SK-N-SH treated with all-trans-retinoic acid at 6 μM for 48 hours (cell line): ENCODE measurements at regions not wholly inside any gene's neighbourhood (a gene's known extent, or its start where the extent isn't known, plus 50 kb on each side); places are given as distances from the start of the nearest gene placed in this dataset.

ENCODE experiments used
- ATAC-seq: fragments of 200-7000 bp; cut with Tn5 transposase; 3 replicates; pipeline ENCODE4 v1.9.1; 2020; ENCODE audit warnings: mild to moderate bottlenecking, moderate library complexity
- BACH2 ChIP-seq: fragments of 250-450 bp; sonication (Bioruptor Pico); IDR thresholded peaks from 2 replicates; pipeline ENCODE4 v1.9.0; 2021; ENCODE audit warnings: mild to moderate bottlenecking, borderline replicate concordance
- CREB5 ChIP-seq: fragments of 250-450 bp; sonication (Bioruptor Pico); IDR thresholded peaks from 2 replicates; pipeline ENCODE4 v1.5.1; 2020; ENCODE audit warnings: low read depth, mild to moderate bottlenecking, moderate library complexity
- CSDC2 ChIP-seq: fragments of 250-450 bp; sonication (Bioruptor Pico); IDR thresholded peaks from 2 replicates; pipeline ENCODE4 v1.5.0; 2020; ENCODE audit warnings: mild to moderate bottlenecking, moderate library complexity
- CSRNP3 ChIP-seq: fragments of 250-450 bp; sonication (Bioruptor Pico); IDR thresholded peaks from 2 replicates; pipeline ENCODE4 v1.5.1; 2021; ENCODE audit warnings: mild to moderate bottlenecking, moderate library complexity
- ESRRG ChIP-seq: fragments of 250-450 bp; sonication (Bioruptor Pico); IDR thresholded peaks from 2 replicates; pipeline ENCODE4 v1.6.1; 2021; ENCODE audit warnings: mild to moderate bottlenecking
- GLIS3 ChIP-seq: fragments of 250-450 bp; sonication (Bioruptor Pico); IDR thresholded peaks from 2 replicates; pipeline ENCODE4 v1.5.0; 2020; ENCODE audit warnings: mild to moderate bottlenecking, moderate library complexity
- ISL1 ChIP-seq: fragments of 250-450 bp; sonication (Bioruptor Pico); IDR thresholded peaks from 2 replicates; pipeline ENCODE4 v2.1.2; 2022; ENCODE audit warnings: mild to moderate bottlenecking, moderate library complexity
- OSR1 ChIP-seq: fragments of 250-450 bp; sonication (Bioruptor Pico); IDR thresholded peaks from 2 replicates; pipeline ENCODE4 v1.8.0; 2022; ENCODE audit warnings: moderate library complexity, mild to moderate bottlenecking, inconsistent platforms
- RARB ChIP-seq: fragments of 250-450 bp; sonication (Bioruptor Pico); IDR thresholded peaks from 2 replicates; pipeline ENCODE4 v1.8.0; 2021; ENCODE audit warnings: mild to moderate bottlenecking, moderate library complexity
- SNAI2 ChIP-seq: fragments of 250-450 bp; sonication (Bioruptor Pico); IDR thresholded peaks from 2 replicates; pipeline ENCODE4 v1.5.0; 2020; ENCODE audit warnings: mild to moderate bottlenecking, moderate library complexity
- TCF4 ChIP-seq: fragments of 250-450 bp; sonication (Bioruptor Pico); IDR thresholded peaks from 2 replicates; pipeline ENCODE4 v1.8.0; 2021; ENCODE audit warnings: mild to moderate bottlenecking, moderate library complexity, borderline replicate concordance
- TOX ChIP-seq: fragments of 250-450 bp; sonication (Bioruptor Pico); IDR thresholded peaks from 2 replicates; pipeline ENCODE4 v1.8.0; 2021; ENCODE audit warnings: mild to moderate bottlenecking, moderate library complexity, borderline replicate concordance
- TSHZ2 ChIP-seq: fragments of 250-450 bp; sonication (Bioruptor Pico); IDR thresholded peaks from 2 replicates; pipeline ENCODE4 v1.5.0; 2020; ENCODE audit warnings: mild to moderate bottlenecking, moderate library complexity
- ZC3H10 ChIP-seq: fragments of 250-450 bp; sonication (Bioruptor Pico); IDR thresholded peaks from 2 replicates; pipeline ENCODE4 v1.5.1; 2021; ENCODE audit warnings: mild to moderate bottlenecking, moderate library complexity
- ZFP3 ChIP-seq: fragments of 250-450 bp; sonication (Bioruptor Pico); IDR thresholded peaks from 2 replicates; pipeline ENCODE4 v1.5.0; 2020; ENCODE audit warnings: mild to moderate bottlenecking, moderate library complexity
- ZFP30 ChIP-seq: fragments of 450-650 bp; formaldehyde crosslinking; IDR thresholded peaks from 2 replicates; pipeline ENCODE4 v1.5.0; 2022; ENCODE audit warnings: mild to moderate bottlenecking, moderate library complexity
- ZNF565 ChIP-seq: fragments of 450-650 bp; formaldehyde crosslinking; conservative IDR thresholded peaks from 2 replicates; pipeline ENCODE4 v1.5.0; 2020; ENCODE audit warnings: low read depth, mild to moderate bottlenecking, moderate library complexity
- ZNF70 ChIP-seq: fragments of 450-650 bp; formaldehyde crosslinking; IDR thresholded peaks from 2 replicates; pipeline ENCODE4 v1.5.0; 2020; ENCODE audit warnings: mild to moderate bottlenecking, moderate library complexity
- ZNF8 ChIP-seq: fragments of 450-650 bp; formaldehyde crosslinking; IDR thresholded peaks from 2 replicates; pipeline ENCODE4 v1.5.0; 2020; ENCODE audit warnings: mild to moderate bottlenecking, moderate library complexity

GRCh38 chr15:31847961-31848360, 182.4 kb upstream of the CHRNA7 start:
- TF ChIP-seq ISL1 (CRISPR knock-in tag) = no peak
- ATAC-seq = no peak

GRCh38 chr15:31848621-31849020, 181.7 kb upstream of the CHRNA7 start:
- ATAC-seq = no peak
- TF ChIP-seq CREB5 (CRISPR knock-in tag) (no peak), SNAI2 (no peak), ZFP3 (CRISPR knock-in tag) (no peak), TSHZ2 (CRISPR knock-in tag) (no peak), CSDC2 (CRISPR knock-in tag) (no peak), OSR1 (CRISPR knock-in tag) (no peak), ZC3H10 (CRISPR knock-in tag) (no peak), RARB (no peak), ZFP30 (CRISPR knock-in tag) (no peak), TCF4 (no peak), ISL1 (CRISPR knock-in tag) (no peak), GLIS3 (no peak)
- TF ChIP-seq, all 23 proteins: peak for 0

- TF ChIP-seq ZFP30 (CRISPR knock-in tag) = no peak
- no peak for TF ChIP-seq SNAI2
- TF ChIP-seq CREB5 (CRISPR knock-in tag) = no peak
- TF ChIP-seq GLIS3 = no peak
- TF ChIP-seq CSDC2 (CRISPR knock-in tag) = no peak
- no peak for TF ChIP-seq ZNF70
- TF ChIP-seq ISL1 (CRISPR knock-in tag) = no peak
- no peak for TF ChIP-seq ZFP3 (CRISPR knock-in tag)
- no peak for TF ChIP-seq TOX
- TF ChIP-seq TSHZ2 (CRISPR knock-in tag) = no peak
- TF ChIP-seq, all 23 proteins: peak for 0
- no peak for ATAC-seq
These were observed 177.1 kb upstream of the CHRNA7 start for GRCh38 chr15:31852933-31853799.

GRCh38 chr15:31856581-31856980, 173.7 kb upstream of the CHRNA7 start:
- TF ChIP-seq TOX (no peak), ISL1 (CRISPR knock-in tag) (no peak), ZC3H10 (CRISPR knock-in tag) (no peak), ESRRG (CRISPR knock-in tag) (no peak), GLIS3 (no peak), ZFP30 (CRISPR knock-in tag) (no peak), TCF4 (no peak), SNAI2 (no peak), BACH2 (CRISPR knock-in tag) (no peak)
- ATAC-seq = no peak

GRCh38 chr15:31857194-31857593, 173.1 kb upstream of the CHRNA7 start:
- no peak for ATAC-seq
- TF ChIP-seq CREB5 (CRISPR knock-in tag) (no peak), TSHZ2 (CRISPR knock-in tag) (no peak), TCF4 (no peak), ZNF8 (no peak), ZNF565 (no peak), CSRNP3 (no peak), ESRRG (CRISPR knock-in tag) (no peak), RARB (no peak)
